ENCODE measurements at regions not wholly inside any gene's neighbourhood (a gene's known extent, or its start where the extent isn't known, plus 50 kb on each side); places are given as distances from the start of the nearest gene placed in this dataset.

- no peak for DNase-seq (ENCODE audit: extremely low read depth, low read depth)
These were observed 93.2 kb upstream of the CPEB4 start for GRCh38 chr5:173794901-173795416.

GRCh38 chr5:173795601-173796000, 92.5 kb upstream of the CPEB4 start:
- no peak for DNase-seq (ENCODE audit: extremely low read depth, low read depth)

- no peak for DNase-seq (ENCODE audit: extremely low read depth, low read depth)
These were observed 91.2 kb upstream of the CPEB4 start for GRCh38 chr5:173796721-173797495.

- DNase-seq (ENCODE audit: extremely low read depth, low read depth) = no peak
These were observed 89.9 kb upstream of the CPEB4 start for GRCh38 chr5:173798127-173798810.

GRCh38 chr5:173800340-173800739, 87.8 kb upstream of the CPEB4 start:
- DNase-seq (ENCODE audit: extremely low read depth, low read depth) = no peak

- DNase-seq (ENCODE audit: extremely low read depth, low read depth) = no peak
These were observed 87.1 kb upstream of the CPEB4 start for GRCh38 chr5:173801006-173801405.

- peak; percentile 61 for DNase-seq (ENCODE audit: extremely low read depth, low read depth)
These were observed 85.4 kb upstream of the CPEB4 start for GRCh38 chr5:173802670-173803165.

GRCh38 chr5:173804579-173804978, 83.6 kb upstream of the CPEB4 start:
- DNase-seq (ENCODE audit: extremely low read depth, low read depth) = no peak

- DNase-seq (ENCODE audit: extremely low read depth, low read depth) = no peak
These were observed 81.7 kb upstream of the CPEB4 start for GRCh38 chr5:173806270-173807035.

GRCh38 chr5:173807181-173807655, 80.9 kb upstream of the CPEB4 start:
- DNase-seq (ENCODE audit: extremely low read depth, low read depth) = no peak

GRCh38 chr5:173808079-173808808, 79.9 kb upstream of the CPEB4 start:
- no peak for DNase-seq (ENCODE audit: extremely low read depth, low read depth)

- DNase-seq (ENCODE audit: extremely low read depth, low read depth) = no peak
These were observed 79.1 kb upstream of the CPEB4 start for GRCh38 chr5:173809014-173809413.

- no peak for DNase-seq (ENCODE audit: extremely low read depth, low read depth)
These were observed 75.2 kb upstream of the CPEB4 start for GRCh38 chr5:173812811-173813550.

GRCh38 chr5:173814053-173814452, 74.1 kb upstream of the CPEB4 start:
- DNase-seq (ENCODE audit: extremely low read depth, low read depth) = no peak

- DNase-seq (ENCODE audit: extremely low read depth, low read depth) = no peak
These were observed 72.6 kb upstream of the CPEB4 start for GRCh38 chr5:173815571-173815970.

GRCh38 chr5:173816728-173817127, 71.4 kb upstream of the CPEB4 start:
- no peak for DNase-seq (ENCODE audit: extremely low read depth, low read depth)

GRCh38 chr5:173817561-173817960, 70.6 kb upstream of the CPEB4 start:
- DNase-seq (ENCODE audit: extremely low read depth, low read depth) = no peak

GRCh38 chr5:173819521-173819920, 68.6 kb upstream of the CPEB4 start:
- no peak for DNase-seq (ENCODE audit: extremely low read depth, low read depth)

GRCh38 chr5:173823274-173823644, 64.9 kb upstream of the CPEB4 start:
- no peak for DNase-seq (ENCODE audit: extremely low read depth, low read depth)
